ENCODE measurements at regions not wholly inside any gene's neighbourhood (a gene's known extent, or its start where the extent isn't known, plus 50 kb on each side); places are given as distances from the start of the nearest gene placed in this dataset.

- DNase-seq: no peak
- no peak for ATAC-seq
Measured at GRCh38 chr5:56545016-56545415, 270.3 kb upstream of the MAP3K1 start.

GRCh38 chr5:56543441-56544388, 271.6 kb upstream of the MAP3K1 start:
- DNase-seq: no peak
- no peak for ATAC-seq

- DNase-seq (no peak), ATAC-seq (no peak)
Measured at GRCh38 chr5:56540266-56540665, 275.1 kb upstream of the MAP3K1 start.

- ATAC-seq (no peak), DNase-seq (no peak)
Measured at GRCh38 chr5:56538580-56538979, 276.8 kb upstream of the MAP3K1 start.

- ATAC-seq (no peak), DNase-seq (no peak)
Measured at GRCh38 chr5:56535347-56535746, 280.0 kb upstream of the MAP3K1 start.

- ATAC-seq: no peak
- DNase-seq: no peak
Measured at GRCh38 chr5:56534102-56534829, 281.1 kb upstream of the MAP3K1 start.

- DNase-seq (no peak), ATAC-seq (no peak)
Measured at GRCh38 chr5:56532466-56532865, 282.9 kb upstream of the MAP3K1 start.

- ATAC-seq (no peak), DNase-seq (no peak)
Measured at GRCh38 chr5:56530626-56531138, 284.7 kb upstream of the MAP3K1 start.

- DNase-seq: no peak
- no peak for ATAC-seq
Measured at GRCh38 chr5:56529666-56530430, 285.5 kb upstream of the MAP3K1 start.

GRCh38 chr5:56527174-56527573, 288.2 kb upstream of the MAP3K1 start:
- no peak for DNase-seq
- no peak for ATAC-seq

GRCh38 chr5:56525113-56525512, 290.2 kb upstream of the MAP3K1 start:
- no peak for ATAC-seq
- no peak for DNase-seq

GRCh38 chr5:56523790-56524575, 290.9 kb upstream of the ANKRD55 start:
- ATAC-seq: no peak

GRCh38 chr5:56522960-56523359, 289.8 kb upstream of the ANKRD55 start:
- DNase-seq (no peak), ATAC-seq (no peak)

More at GRCh38 chr5:56523790-56524575, 290.9 kb upstream of the ANKRD55 start:
- no peak for DNase-seq

GRCh38 chr5:56522169-56522568, 289.0 kb upstream of the ANKRD55 start:
- ATAC-seq: no peak
- DNase-seq: no peak

GRCh38 chr5:56520986-56521730, 288.0 kb upstream of the ANKRD55 start:
- DNase-seq: no peak
- ATAC-seq: no peak

GRCh38 chr5:56518820-56519219, 285.7 kb upstream of the ANKRD55 start:
- ATAC-seq (no peak), DNase-seq (no peak)

GRCh38 chr5:56517011-56517416, 283.9 kb upstream of the ANKRD55 start:
- DNase-seq: no peak
- no peak for ATAC-seq

GRCh38 chr5:56516441-56516840, 283.3 kb upstream of the ANKRD55 start:
- no peak for DNase-seq
- ATAC-seq: no peak

GRCh38 chr5:56516035-56516434, 282.9 kb upstream of the ANKRD55 start:
- DNase-seq (no peak), ATAC-seq (no peak)

- ATAC-seq (no peak), DNase-seq (no peak)
Measured at GRCh38 chr5:56515011-56515410, 281.9 kb upstream of the ANKRD55 start.

- DNase-seq: no peak
- no peak for ATAC-seq
Measured at GRCh38 chr5:56514245-56514644, 281.1 kb upstream of the ANKRD55 start.

All from stimulated activated naive CD8-positive, alpha-beta T cell treated with anti-CD3 and anti-CD28 coated beads, Interleukin-15, Interleukin-2, amounts not matched to agents 100 U/mL and 50 U/mL, for 24 hours (primary cell).